SK-N-MC (cell line): ENCODE measurements at regions not wholly inside any gene's neighbourhood (a gene's known extent, or its start where the extent isn't known, plus 50 kb on each side); places are given as distances from the start of the nearest gene placed in this dataset.

Experiments
- EZH2 ChIP-seq: fragments of 200-600 bp; sonication (generic); IDR thresholded peaks from one replicate; pipeline ENCODE4 v1.6.1; 2017; ENCODE audit warnings: antibody characterized with exemption
- POLR2AphosphoS5 ChIP-seq: IDR thresholded peaks from 2 replicates; pipeline ENCODE4 v1.6.1; 2012; ENCODE audit warnings: mild to moderate bottlenecking, low read depth, low read length, borderline replicate concordance

- TF ChIP-seq POLR2AphosphoS5 (no peak), EZH2 (no peak)
Measured at GRCh38 chr5:42360056-42360455, 63.2 kb upstream of the GHR start.
